HFFc6 (cell line): ENCODE measurements at regions not wholly inside any gene's neighbourhood (a gene's known extent, or its start where the extent isn't known, plus 50 kb on each side); places are given as distances from the start of the nearest gene placed in this dataset.

Source experiments
- DNase-seq: peaks from one replicate; pipeline ENCODE4 v3.0.0-alpha.2; 2018
- H3K27ac Mint-ChIP-seq: 2 replicates; pipeline ENCODE4 v1.8.0; 2020; ENCODE audit warnings: mild to moderate bottlenecking, mixed read lengths
- H3K27me3 Mint-ChIP-seq: 2 replicates; pipeline ENCODE4 v1.8.0; 2021; ENCODE audit warnings: mild to moderate bottlenecking, moderate library complexity, mixed read lengths; ENCODE audit not compliant: insufficient read depth
- H3K36me3 Mint-ChIP-seq: 2 replicates; pipeline ENCODE4 v1.8.0; 2021; ENCODE audit warnings: low read depth, mixed read lengths
- H3K4me1 Mint-ChIP-seq: 2 replicates; pipeline ENCODE4 v1.8.0; 2020; ENCODE audit warnings: low read depth, mixed read lengths
- H3K4me3 Mint-ChIP-seq: 2 replicates; pipeline ENCODE4 v1.8.0; 2020; ENCODE audit warnings: mild to moderate bottlenecking, moderate library complexity, mixed read lengths
- H3K9me3 Mint-ChIP-seq: 2 replicates; pipeline ENCODE4 v1.8.0; 2020; ENCODE audit warnings: mild to moderate bottlenecking, mixed read lengths
- TF ChIP-seq, protein P1 (sequence below): fragments of 200-600 bp; sonication (generic); IDR thresholded peaks from 2 replicates; pipeline ENCODE4 v1.5.0; 2021; ENCODE audit warnings: antibody characterized with exemption, mild to moderate bottlenecking

DNA sequence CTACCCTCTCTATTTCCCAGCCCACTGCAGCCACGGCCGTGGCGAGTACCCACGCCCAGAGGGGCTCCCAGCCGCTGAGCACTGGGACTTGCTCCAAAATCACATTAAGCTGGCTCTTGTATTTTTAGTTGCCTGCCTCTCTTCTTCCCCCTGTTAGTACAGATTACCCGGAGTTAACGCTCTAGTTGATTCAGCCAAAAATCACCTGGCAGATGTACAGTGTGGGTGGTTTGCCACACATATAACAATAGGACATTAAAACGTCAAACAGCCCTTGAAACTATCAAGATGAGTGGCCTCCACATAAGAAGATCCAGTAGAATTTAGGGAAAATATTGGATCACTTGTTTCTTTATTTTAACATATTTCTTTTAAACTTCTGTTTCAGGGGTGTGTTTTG, 268.8 kb upstream of the PRDM1 start:
- Mint-ChIP-seq H3K36me3 (peaks cover 9% of the 10 kb centered on the region; the same call in 1 of the 2 replicates), H3K27ac (no peak overlapping the region), H3K4me1 (no peaks in the 10 kb centered on the region), H3K4me3 (no peak overlapping the region), H3K9me3 (peaks cover 7% of the 10 kb centered on the region; the same call in 1 of the 2 replicates), H3K27me3 (peaks cover 2% of the 10 kb centered on the region; the same call in 1 of the 2 replicates)
- TF ChIP-seq, protein P1, sequence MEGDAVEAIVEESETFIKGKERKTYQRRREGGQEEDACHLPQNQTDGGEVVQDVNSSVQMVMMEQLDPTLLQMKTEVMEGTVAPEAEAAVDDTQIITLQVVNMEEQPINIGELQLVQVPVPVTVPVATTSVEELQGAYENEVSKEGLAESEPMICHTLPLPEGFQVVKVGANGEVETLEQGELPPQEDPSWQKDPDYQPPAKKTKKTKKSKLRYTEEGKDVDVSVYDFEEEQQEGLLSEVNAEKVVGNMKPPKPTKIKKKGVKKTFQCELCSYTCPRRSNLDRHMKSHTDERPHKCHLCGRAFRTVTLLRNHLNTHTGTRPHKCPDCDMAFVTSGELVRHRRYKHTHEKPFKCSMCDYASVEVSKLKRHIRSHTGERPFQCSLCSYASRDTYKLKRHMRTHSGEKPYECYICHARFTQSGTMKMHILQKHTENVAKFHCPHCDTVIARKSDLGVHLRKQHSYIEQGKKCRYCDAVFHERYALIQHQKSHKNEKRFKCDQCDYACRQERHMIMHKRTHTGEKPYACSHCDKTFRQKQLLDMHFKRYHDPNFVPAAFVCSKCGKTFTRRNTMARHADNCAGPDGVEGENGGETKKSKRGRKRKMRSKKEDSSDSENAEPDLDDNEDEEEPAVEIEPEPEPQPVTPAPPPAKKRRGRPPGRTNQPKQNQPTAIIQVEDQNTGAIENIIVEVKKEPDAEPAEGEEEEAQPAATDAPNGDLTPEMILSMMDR: no peak
- no peak for DNase-seq

DNA sequence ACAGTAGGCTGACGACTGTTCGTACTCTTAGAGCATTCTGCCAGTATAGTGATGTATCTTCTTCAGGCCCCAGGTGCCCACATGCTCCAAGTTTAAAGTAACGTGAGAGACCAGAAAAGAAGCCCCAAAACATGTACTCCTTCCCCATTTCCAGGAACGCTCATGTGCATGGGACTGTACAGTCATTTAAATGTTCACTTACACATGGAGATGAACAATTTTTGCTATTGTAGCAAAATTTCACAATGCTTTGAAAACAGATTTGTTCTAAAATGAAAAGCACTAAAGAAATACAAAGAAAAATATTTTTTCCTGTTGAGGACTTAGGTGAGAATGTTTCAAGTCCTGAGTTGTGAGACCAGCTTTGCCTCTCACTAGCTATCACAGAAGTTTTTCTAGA, 269.3 kb upstream of the PRDM1 start:
- H3K27me3 Mint-ChIP-seq: peaks cover 2% of the 10 kb centered on the region; the same call in 1 of the 2 replicates
- peaks cover 4% of the 10 kb centered on the region; the same call in 1 of the 2 replicates for H3K36me3 Mint-ChIP-seq
- H3K9me3 Mint-ChIP-seq: peaks cover 4% of the 10 kb centered on the region; the same call in 1 of the 2 replicates
- DNase-seq: no peak
- peaks cover 2% of the 10 kb centered on the region for H3K4me1 Mint-ChIP-seq
- H3K27ac Mint-ChIP-seq: no peak overlapping the region
- no peak overlapping the region for H3K4me3 Mint-ChIP-seq
- TF ChIP-seq, protein P1: no peak

DNA sequence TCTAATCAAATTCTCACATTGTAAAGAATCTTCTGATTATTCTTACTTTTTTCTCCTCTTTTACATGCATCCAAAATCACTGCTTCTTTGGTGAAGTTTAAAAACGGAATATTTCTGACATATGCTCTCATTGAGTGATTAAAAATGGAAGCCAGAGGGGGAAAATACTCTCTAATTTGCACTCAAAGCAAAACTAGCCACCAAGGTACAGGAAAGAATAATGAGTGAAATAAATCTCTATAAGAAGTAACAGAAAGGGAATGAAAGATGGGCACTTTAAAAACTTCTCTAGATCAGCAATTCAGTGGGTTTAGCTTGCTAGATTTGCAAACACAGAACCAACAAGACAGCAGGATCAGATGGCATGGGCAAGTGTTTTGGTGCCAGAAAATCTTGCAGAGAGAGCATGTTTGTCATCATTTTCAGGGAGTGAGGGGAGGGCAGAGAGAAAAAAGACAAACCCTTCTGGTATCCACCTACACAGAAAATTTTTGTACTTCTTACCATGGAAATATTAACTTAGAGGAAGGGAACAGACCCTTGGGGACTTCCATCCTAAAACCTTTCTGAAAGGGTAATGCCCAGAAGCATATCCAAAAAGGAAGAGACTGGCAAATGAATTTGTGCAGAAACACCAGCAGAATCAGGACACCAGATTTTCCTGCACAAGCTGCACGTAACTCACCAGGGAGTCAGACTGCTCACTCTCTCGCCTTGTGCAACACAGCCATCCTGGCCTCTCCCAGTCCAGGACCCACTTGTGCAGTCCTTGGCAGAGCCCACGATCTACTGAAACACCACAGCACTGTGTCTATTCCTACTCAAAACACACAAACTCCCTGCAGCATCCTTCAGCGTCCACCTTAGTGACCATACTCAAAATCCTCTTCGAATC, 270.2 kb upstream of the PRDM1 start:
- Mint-ChIP-seq H3K27ac (no peak overlapping the region), H3K9me3 (no peaks in the 10 kb centered on the region), H3K36me3 (no peaks in the 10 kb centered on the region), H3K4me1 (peaks cover 9% of the 10 kb centered on the region), H3K27me3 (peaks cover 2% of the 10 kb centered on the region; the same call in 1 of the 2 replicates), H3K4me3 (no peak overlapping the region)
- TF ChIP-seq, protein P1: no peak
- DNase-seq: no peak

DNA sequence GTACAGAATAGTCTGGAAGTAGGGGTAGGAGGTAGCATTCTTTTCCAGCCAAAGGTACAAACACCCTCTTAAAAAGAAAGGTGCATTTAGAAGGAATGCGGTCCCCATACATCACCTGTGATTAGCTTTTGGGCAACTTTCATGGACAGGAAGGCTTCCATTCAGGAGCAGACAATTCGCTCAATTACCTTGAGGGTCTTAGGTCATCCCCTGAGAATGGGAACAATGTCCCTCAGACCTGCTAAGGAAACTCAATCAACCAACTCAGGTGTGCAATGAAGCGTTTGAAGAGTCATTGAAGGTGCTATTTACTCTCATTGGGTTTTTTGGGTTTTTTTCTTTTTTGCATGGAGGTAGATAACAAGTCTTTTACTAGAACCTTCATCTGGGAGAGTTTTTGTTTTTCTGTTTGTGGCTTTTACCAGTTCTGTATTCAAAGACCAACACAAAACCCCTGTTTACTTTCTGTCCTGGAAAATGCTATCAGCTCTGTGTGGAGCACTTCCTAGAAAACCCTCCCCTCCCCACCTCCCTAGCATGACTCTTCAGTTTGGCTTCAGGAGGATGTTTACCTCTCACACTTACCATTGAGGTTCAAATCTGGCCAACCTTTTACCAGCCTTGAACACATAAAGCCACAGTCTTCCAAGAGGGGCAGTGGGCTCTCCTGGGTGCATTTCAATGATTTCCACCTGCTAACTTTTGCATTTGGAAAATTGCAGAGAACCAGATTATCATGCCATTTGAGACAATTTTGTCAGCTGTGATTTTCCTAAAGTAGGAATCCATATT, 271.2 kb upstream of the PRDM1 start:
- H3K27ac Mint-ChIP-seq: no peak overlapping the region
- peaks cover 18% of the 10 kb centered on the region for H3K4me1 Mint-ChIP-seq
- TF ChIP-seq, protein P1: no peak
- no peak for DNase-seq
- no peaks in the 10 kb centered on the region for H3K9me3 Mint-ChIP-seq
- H3K4me3 Mint-ChIP-seq: no peak overlapping the region
- peaks cover 2% of the 10 kb centered on the region for H3K27me3 Mint-ChIP-seq
- no peaks in the 10 kb centered on the region for H3K36me3 Mint-ChIP-seq

DNA sequence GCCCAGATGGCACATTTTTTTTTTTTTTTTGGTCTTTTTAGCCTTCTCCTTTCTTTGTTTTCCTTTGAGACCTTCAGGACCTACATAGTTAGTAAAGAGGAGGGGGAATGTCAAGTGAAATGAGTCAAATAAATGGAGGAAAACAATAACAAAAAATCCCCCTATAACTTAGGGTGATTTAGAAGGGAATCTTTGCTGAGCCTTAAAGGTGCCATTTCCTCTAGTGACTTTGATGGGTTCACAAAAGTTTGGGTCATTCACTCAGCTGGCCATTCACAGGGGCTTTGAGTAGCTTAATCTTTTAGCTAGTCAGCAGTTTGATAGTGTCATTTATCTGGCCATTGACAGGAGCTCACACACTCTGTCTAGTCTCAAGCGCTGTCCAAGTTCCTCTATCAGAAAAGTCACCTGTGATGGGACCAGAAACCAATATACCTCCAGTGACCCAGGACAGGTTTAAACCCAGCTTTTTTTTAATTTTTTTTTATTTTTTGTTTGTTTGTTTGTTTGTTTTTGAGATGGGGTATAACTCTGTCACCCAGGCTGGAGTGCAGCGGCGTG, 275.1 kb upstream of the PRDM1 start:
- peaks cover 5% of the 10 kb centered on the region; the same call in 1 of the 2 replicates for H3K36me3 Mint-ChIP-seq
- peaks cover 45% of the 10 kb centered on the region for H3K4me1 Mint-ChIP-seq
- H3K4me3 Mint-ChIP-seq: peak overlapping the region; percentile 80
- TF ChIP-seq, protein P1: no peak
- DNase-seq: no peak
- no peaks in the 10 kb centered on the region; the same call in 1 of the 2 replicates for H3K27me3 Mint-ChIP-seq
- H3K9me3 Mint-ChIP-seq: no peaks in the 10 kb centered on the region
- H3K27ac Mint-ChIP-seq: peak overlapping the region; percentile 90
